LNCAP (cell line): ENCODE measurements at regions not wholly inside any gene's neighbourhood (a gene's known extent, or its start where the extent isn't known, plus 50 kb on each side); places are given as distances from the start of the nearest gene placed in this dataset.

Source experiments
- CTCF ChIP-seq: fragments of 450-650 bp; IDR thresholded peaks from 2 replicates; pipeline ENCODE4 v1.5.1; 2017; ENCODE audit warnings: mild to moderate bottlenecking

GRCh38 chr12:47422611-47423010 is 283.2 kb downstream of the RPAP3 start:
- TF ChIP-seq CTCF, result no peak

- no peak for TF ChIP-seq CTCF
Observed at GRCh38 chr12:47419497-47419896, 286.3 kb downstream of the RPAP3 start.

GRCh38 chr12:47417955-47418354 is 287.9 kb downstream of the RPAP3 start:
- TF ChIP-seq CTCF, result no peak

- TF ChIP-seq CTCF, result no peak
Observed at GRCh38 chr12:47417121-47417520, 288.7 kb downstream of the RPAP3 start.

GRCh38 chr12:47415054-47415453 is 290.8 kb downstream of the RPAP3 start:
- TF ChIP-seq CTCF, result no peak

- TF ChIP-seq CTCF, result no peak
Observed at GRCh38 chr12:47414511-47414910, 291.3 kb downstream of the RPAP3 start.

- no peak for TF ChIP-seq CTCF
Observed at GRCh38 chr12:47413806-47414205, 292.0 kb downstream of the RPAP3 start.

- TF ChIP-seq CTCF, result no peak
Observed at GRCh38 chr12:47412601-47413236, 293.1 kb downstream of the RPAP3 start.
